ENCODE measurements at regions not wholly inside any gene's neighbourhood (a gene's known extent, or its start where the extent isn't known, plus 50 kb on each side); places are given as distances from the start of the nearest gene placed in this dataset.

- no peak for TF ChIP-seq EP300 (IDR thresholded peaks at IDR 0.05)
- no peak for TF ChIP-seq POLR2A (IDR thresholded peaks at IDR 0.05)
- TF ChIP-seq CTCF (IDR thresholded peaks at IDR 0.05), result no peak
These were observed 334.5 kb upstream of the SLC7A11 start for GRCh38 chr4:138576684-138577083.
